ENCODE measurements at regions not wholly inside any gene's neighbourhood (a gene's known extent, or its start where the extent isn't known, plus 50 kb on each side); places are given as distances from the start of the nearest gene placed in this dataset.

DNA sequence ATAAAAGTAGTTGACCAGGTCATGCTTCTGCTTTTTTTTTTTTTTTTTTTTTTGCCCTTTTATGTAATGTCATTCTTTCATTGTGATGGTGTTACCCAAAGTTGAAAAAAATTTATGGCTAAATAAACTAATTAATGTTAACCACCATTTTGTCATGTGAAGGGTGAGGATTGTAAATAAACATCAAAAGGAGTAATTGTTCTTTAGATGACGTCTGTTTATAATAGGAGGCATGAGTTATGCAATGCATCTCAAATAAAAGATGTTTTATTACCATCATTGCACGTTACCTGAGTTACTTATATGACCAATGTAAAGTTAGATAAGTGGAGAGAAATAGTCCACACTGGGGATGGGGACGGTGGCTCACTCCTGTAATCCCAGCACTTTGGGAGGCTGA lies 349.9 kb upstream of the PDE3A start:
- TF ChIP-seq EZH2 (IDR thresholded peaks at IDR 0.05; ENCODE audit: borderline replicate concordance, insufficient read depth, low read depth, low read length, poor library complexity, severe bottlenecking) (no peak), CTCF (IDR thresholded peaks at IDR 0.05) (no peak)

Measured in B cell (primary cell).